B cell (primary cell): ENCODE measurements at regions not wholly inside any gene's neighbourhood (a gene's known extent, or its start where the extent isn't known, plus 50 kb on each side); places are given as distances from the start of the nearest gene placed in this dataset.

ENCODE experiments used
- ATAC-seq: fragments of 200-7000 bp; cut with Tn5 transposase; one replicate; pipeline ENCODE4 v1.10.0; 2021; ENCODE audit warnings: low read depth, mild to moderate bottlenecking, moderate number of reproducible peaks, moderate library complexity
- CTCF ChIA-PET: fragments of 350-600 bp; sonication (Branson Sonifier 250); formaldehyde crosslinking; loops from one replicate; lab custom pipeline; 2021; ENCODE audit warnings: antibody characterized with exemption, inconsistent platforms; lab: Charles Lee
- POLR2A ChIA-PET: fragments of 350-600 bp; sonication (Branson Sonifier 250); formaldehyde crosslinking; loops from one replicate; lab custom pipeline; 2021; ENCODE audit warnings: antibody characterized with exemption; lab: Charles Lee
- DNase-seq: peaks from one replicate; pipeline ENCODE4 v3.0.0; 2013
- H2AFZ ChIP-seq: 2 replicates; pipeline ENCODE4 v1.6.1; 2012; ENCODE audit warnings: mild to moderate bottlenecking, low read depth, low read length; ENCODE audit not compliant: insufficient read depth, poor library complexity, severe bottlenecking
- H3K27ac ChIP-seq, 2 donors: 1 replicate in 1 of 2; 2 replicates in 1 of 2; pipeline ENCODE4 v1.5.1; 2012 to 2013; ENCODE audit warnings: low read length in 2 of 2, mild to moderate bottlenecking in 2 of 2, moderate library complexity in 1 of 2
- H3K27me3 ChIP-seq, 4 experiments: fragments of 200-600 bp in 1 of 4; sonication (generic) in 1 of 4; replicated peaks in 1 of 4; 1 replicate in 2 of 4; 2 replicates in 2 of 4; pipeline versions ENCODE4 v1.6.1 to v1.7.0; 2013 to 2016; ENCODE audit warnings: low read length in 3 of 4, mild to moderate bottlenecking in 2 of 4, mixed read lengths in 1 of 4, moderate library complexity in 1 of 4; ENCODE audit not compliant: insufficient read depth in 4 of 4, control insufficient read depth in 3 of 4; ENCODE audit errors: control extremely low read depth in 1 of 4
- H3K36me3 ChIP-seq, 2 experiments: replicated peaks in 1 of 2; 1 replicate in 1 of 2; 2 replicates in 1 of 2; pipeline versions ENCODE4 v1.6.1 to v1.7.1; 2013; ENCODE audit warnings: low read length in 1 of 2; ENCODE audit not compliant: insufficient read depth in 2 of 2, control insufficient read depth in 1 of 2; ENCODE audit errors: control extremely low read depth in 1 of 2, extremely low read depth in 1 of 2
- H3K4me1 ChIP-seq, 2 donors: fragments of 200-600 bp in 1 of 2; sonication (generic) in 1 of 2; 1 replicate in 1 of 2; 2 replicates in 1 of 2; pipeline versions ENCODE4 v1.5.1 to v1.6.1; 2013 to 2017; ENCODE audit warnings: low read length in 2 of 2; ENCODE audit not compliant: control insufficient read depth in 2 of 2, insufficient read depth in 2 of 2
- H3K4me2 ChIP-seq: replicated peaks from 2 replicates; pipeline ENCODE3; 2012; ENCODE audit warnings: mild to moderate bottlenecking, low read depth, low read length; ENCODE audit not compliant: poor library complexity, severe bottlenecking
- H3K4me3 ChIP-seq, 5 experiments: fragments of 200-600 bp in 1 of 5; sonication (generic) in 1 of 5; 1 replicate in 3 of 5; 2 replicates in 2 of 5; pipeline versions ENCODE4 v1.5.1 to v1.7.0; 2011 to 2016; ENCODE audit warnings: low read length in 4 of 5, mild to moderate bottlenecking in 4 of 5, low read depth in 2 of 5, control low read depth in 1 of 5, moderate library complexity in 1 of 5; ENCODE audit not compliant: insufficient read depth in 1 of 5; ENCODE audit errors: control extremely low read depth in 1 of 5, extremely low read depth in 1 of 5
- H3K79me2 ChIP-seq: fragments of 200-600 bp; sonication (generic); one replicate; pipeline ENCODE4 v1.6.0; 2016; ENCODE audit warnings: low read length; ENCODE audit not compliant: control insufficient read depth, insufficient read depth
- H3K9ac ChIP-seq: fragments of 200-600 bp; sonication (generic); 2 replicates; pipeline ENCODE4 v1.6.1; 2017; ENCODE audit warnings: mild to moderate bottlenecking, low read length, moderate library complexity
- H3K9me3 ChIP-seq, 3 donors: one replicate each; pipeline versions ENCODE4 v1.6.1 to v1.7.1; 2013; ENCODE audit warnings: low read length in 2 of 3; ENCODE audit not compliant: control insufficient read depth in 2 of 3, insufficient read depth in 1 of 3; ENCODE audit errors: control extremely low read depth in 1 of 3
- H4K20me1 ChIP-seq: 2 replicates; pipeline ENCODE4 v1.6.0; 2012; ENCODE audit warnings: mild to moderate bottlenecking, low read length; ENCODE audit not compliant: insufficient read depth, control insufficient read depth, poor library complexity, severe bottlenecking
- H3K27ac Mint-ChIP-seq: one replicate; pipeline ENCODE4 v1.8.0; 2021; ENCODE audit warnings: mixed read lengths
- H3K27me3 Mint-ChIP-seq: one replicate; pipeline ENCODE4 v1.8.0; 2021; ENCODE audit warnings: mixed read lengths
- H3K4me1 Mint-ChIP-seq: one replicate; pipeline ENCODE4 v1.8.0; 2021; ENCODE audit warnings: mixed read lengths
- H3K4me3 Mint-ChIP-seq: one replicate; pipeline ENCODE4 v1.8.0; 2021; ENCODE audit warnings: mixed read lengths
- H3K9me3 Mint-ChIP-seq: one replicate; pipeline ENCODE4 v1.8.0; 2022; ENCODE audit warnings: mixed read lengths; ENCODE audit not compliant: insufficient read depth
- EZH2 ChIP-seq: IDR thresholded peaks from 2 replicates; pipeline ENCODE4 v1.6.1; 2012; ENCODE audit warnings: borderline replicate concordance, low read depth, mild to moderate bottlenecking, moderate library complexity, low read length; ENCODE audit not compliant: insufficient read depth, poor library complexity, severe bottlenecking
- WGBS: methylation state at CpG from one replicate; pipeline ENCODE4 v1.1.5; 2013; ENCODE audit warnings: missing lambda C conversion rate; ENCODE audit not compliant: insufficient coverage; 5-methylcytosine and 5-hydroxymethylcytosine counted together
- intact Hi-C: fragments of 100-400 bp; cut with micrococcal nuclease; formaldehyde crosslinking; loops from one replicate; pipeline ENCODE4 v1.10.0; 2022
- TF ChIP-seq, protein P1 (sequence below): fragments of 200-600 bp; IDR thresholded peaks from one replicate; pipeline ENCODE4 v1.8.0; 2022; ENCODE audit warnings: antibody characterized with exemption, mild to moderate bottlenecking

DNA sequence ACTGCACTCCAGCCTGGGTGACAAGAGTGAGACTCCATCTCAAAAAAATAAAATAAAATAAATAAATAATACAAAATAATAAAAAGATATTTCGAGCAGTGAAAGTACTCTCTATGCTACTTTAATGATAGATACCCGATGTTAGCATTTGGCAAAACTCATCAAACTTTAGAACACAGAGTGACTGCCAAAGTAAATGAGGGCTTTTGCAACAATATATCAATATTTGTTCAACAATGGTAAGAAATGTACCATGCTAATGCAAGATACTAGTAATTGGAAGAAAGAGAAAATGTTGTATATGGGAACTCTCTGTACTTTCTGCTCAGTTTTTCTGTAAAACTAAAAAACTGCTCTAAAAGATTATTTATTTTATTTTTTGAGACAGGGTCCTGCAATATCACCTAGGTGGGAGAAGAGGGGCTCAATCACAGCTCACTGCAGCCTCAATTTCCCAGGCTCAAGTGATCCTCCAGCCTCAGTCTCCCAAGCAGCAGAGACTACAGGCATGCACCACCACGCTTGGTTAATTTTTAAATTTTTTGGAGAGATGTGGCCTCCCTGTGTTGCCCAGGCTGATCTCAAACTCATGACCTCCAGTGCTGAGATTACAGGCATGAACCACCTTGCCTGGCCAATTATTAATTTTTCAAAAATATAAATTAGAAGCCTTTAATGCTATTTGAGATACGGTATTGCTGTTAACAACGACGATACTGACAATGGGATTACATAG, 650.5 kb upstream of the NR2F2 start:
- Mint-ChIP-seq H3K4me1 (no peaks in the 10 kb centered on the region), H3K9me3 (peaks cover 9% of the 10 kb centered on the region), H3K27ac (no peak overlapping the region), H3K27me3 (no peaks in the 10 kb centered on the region), H3K4me3 (no peak overlapping the region)
- DNase-seq (no peak), ATAC-seq (no peak)
- H3K4me2 ChIP-seq, result no peak overlapping the region
- no CpG with 5 or more reads among the region's 6 CpGs for WGBS
- no peak overlapping the region for H3K4me3 ChIP-seq
- H3K27ac ChIP-seq, result no peak overlapping the region
- no peaks in the 10 kb centered on the region for H3K27me3 ChIP-seq
- no peaks in the 10 kb centered on the region for H3K36me3 ChIP-seq
- CTCF ChIA-PET, result no interaction called here
- H3K79me2 ChIP-seq, result no peaks in the 10 kb centered on the region
- TF ChIP-seq EZH2, result no peak
- TF ChIP-seq, protein P1, sequence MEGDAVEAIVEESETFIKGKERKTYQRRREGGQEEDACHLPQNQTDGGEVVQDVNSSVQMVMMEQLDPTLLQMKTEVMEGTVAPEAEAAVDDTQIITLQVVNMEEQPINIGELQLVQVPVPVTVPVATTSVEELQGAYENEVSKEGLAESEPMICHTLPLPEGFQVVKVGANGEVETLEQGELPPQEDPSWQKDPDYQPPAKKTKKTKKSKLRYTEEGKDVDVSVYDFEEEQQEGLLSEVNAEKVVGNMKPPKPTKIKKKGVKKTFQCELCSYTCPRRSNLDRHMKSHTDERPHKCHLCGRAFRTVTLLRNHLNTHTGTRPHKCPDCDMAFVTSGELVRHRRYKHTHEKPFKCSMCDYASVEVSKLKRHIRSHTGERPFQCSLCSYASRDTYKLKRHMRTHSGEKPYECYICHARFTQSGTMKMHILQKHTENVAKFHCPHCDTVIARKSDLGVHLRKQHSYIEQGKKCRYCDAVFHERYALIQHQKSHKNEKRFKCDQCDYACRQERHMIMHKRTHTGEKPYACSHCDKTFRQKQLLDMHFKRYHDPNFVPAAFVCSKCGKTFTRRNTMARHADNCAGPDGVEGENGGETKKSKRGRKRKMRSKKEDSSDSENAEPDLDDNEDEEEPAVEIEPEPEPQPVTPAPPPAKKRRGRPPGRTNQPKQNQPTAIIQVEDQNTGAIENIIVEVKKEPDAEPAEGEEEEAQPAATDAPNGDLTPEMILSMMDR, result no peak
- H3K4me1 ChIP-seq, result no peaks in the 10 kb centered on the region
- no peaks in the 10 kb centered on the region for H4K20me1 ChIP-seq
- H3K9ac ChIP-seq, result no peak overlapping the region
- H2AFZ ChIP-seq, result no peak overlapping the region
- intact Hi-C loops, result no loop called here
- POLR2A ChIA-PET, result no interaction called here
- peaks cover 0 to 2% (median 1%) of the 10 kb centered on the region in 3 donors for H3K9me3 ChIP-seq

DNA sequence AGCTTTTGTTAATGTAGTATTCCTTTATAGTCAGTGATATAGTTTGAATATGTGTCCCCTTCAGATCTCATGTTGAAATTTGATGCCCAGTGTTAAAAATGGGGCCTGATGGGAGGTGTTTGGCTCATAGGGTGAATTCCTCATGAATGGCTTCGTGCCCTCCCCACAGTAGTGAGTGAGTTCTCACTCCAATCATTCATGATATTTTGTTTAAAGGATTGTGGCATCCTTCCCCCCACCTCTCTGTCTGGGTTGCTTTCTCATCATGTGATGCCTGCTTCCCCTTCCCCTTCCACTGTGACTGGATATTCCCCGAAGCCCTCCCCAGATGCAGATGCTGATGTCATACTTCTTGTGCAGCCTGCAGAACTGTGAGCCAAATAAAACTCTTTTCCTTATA, 649.8 kb upstream of the NR2F2 start:
- Histone ChIP-seq H2AFZ (no peak overlapping the region), H3K27me3 (no peaks in the 10 kb centered on the region), H3K4me2 (no peak overlapping the region), H3K9ac (no peak overlapping the region), H3K9me3 (peaks cover 0 to 2% (median 1%) of the 10 kb centered on the region in 3 donors), H3K79me2 (no peaks in the 10 kb centered on the region), H4K20me1 (no peaks in the 10 kb centered on the region), H3K36me3 (no peaks in the 10 kb centered on the region), H3K4me3 (no peak overlapping the region), H3K27ac (no peak overlapping the region), H3K4me1 (no peaks in the 10 kb centered on the region)
- Mint-ChIP-seq H3K27me3 (no peaks in the 10 kb centered on the region), H3K27ac (no peak overlapping the region), H3K4me1 (no peaks in the 10 kb centered on the region), H3K9me3 (peaks cover 3% of the 10 kb centered on the region), H3K4me3 (no peak overlapping the region)
- intact Hi-C loops, result no loop called here
- ChIA-PET CTCF (no interaction called here), POLR2A (no interaction called here)
- WGBS, result 100% methylated on average over 1 of the region's 2 CpGs
- no peak for DNase-seq
- ATAC-seq, result no peak
- TF ChIP-seq, protein P1, result no peak
- TF ChIP-seq EZH2, result no peak
